ENCODE measurements at regions not wholly inside any gene's neighbourhood (a gene's known extent, or its start where the extent isn't known, plus 50 kb on each side); places are given as distances from the start of the nearest gene placed in this dataset.

- no peak for DNase-seq (ENCODE audit: low read depth in 2 of 2)
These were observed 99.7 kb upstream of the FUT8 start for GRCh38 chr14:65312859-65313258.

GRCh38 chr14:65318636-65319506 is 93.7 kb upstream of the FUT8 start:
- no peak for DNase-seq (ENCODE audit: low read depth in 2 of 2)

GRCh38 chr14:65320661-65321308 is 91.7 kb upstream of the FUT8 start:
- no peak for DNase-seq (ENCODE audit: low read depth in 2 of 2)

GRCh38 chr14:65321370-65321875 is 91.1 kb upstream of the FUT8 start:
- no peak for DNase-seq (ENCODE audit: low read depth in 2 of 2)

- DNase-seq (ENCODE audit: low read depth in 2 of 2): no peak
These were observed 83.0 kb upstream of the FUT8 start for GRCh38 chr14:65329481-65329880.

GRCh38 chr14:65329911-65330310 is 82.6 kb upstream of the FUT8 start:
- no peak for DNase-seq (ENCODE audit: low read depth in 2 of 2)

- DNase-seq (ENCODE audit: low read depth in 2 of 2): no peak
These were observed 82.1 kb upstream of the FUT8 start for GRCh38 chr14:65330416-65330815.

GRCh38 chr14:65331652-65332051 is 80.9 kb upstream of the FUT8 start:
- no peak for DNase-seq (ENCODE audit: low read depth in 2 of 2)

GRCh38 chr14:65332141-65332871 is 80.2 kb upstream of the FUT8 start:
- peak in 1 of 2 experiments; percentile 5 for DNase-seq (ENCODE audit: low read depth in 2 of 2)

GRCh38 chr14:65333943-65334687 is 78.4 kb upstream of the FUT8 start:
- peak; percentile 86 to 89 for DNase-seq (ENCODE audit: low read depth in 2 of 2)

GRCh38 chr14:65334765-65335410 is 77.6 kb upstream of the FUT8 start:
- DNase-seq (ENCODE audit: low read depth in 2 of 2): no peak

- DNase-seq (ENCODE audit: low read depth in 2 of 2): no peak
These were observed 77.1 kb upstream of the FUT8 start for GRCh38 chr14:65335411-65335947.

GRCh38 chr14:65336191-65336591 is 76.3 kb upstream of the FUT8 start:
- DNase-seq (ENCODE audit: low read depth in 2 of 2): peak; percentile 42 to 49

GRCh38 chr14:65339866-65340265 is 72.7 kb upstream of the FUT8 start:
- DNase-seq (ENCODE audit: low read depth in 2 of 2): no peak

GRCh38 chr14:65344011-65344410 is 68.5 kb upstream of the FUT8 start:
- DNase-seq (ENCODE audit: low read depth in 2 of 2): no peak

GRCh38 chr14:65345266-65345665 is 67.3 kb upstream of the FUT8 start:
- no peak for DNase-seq (ENCODE audit: low read depth in 2 of 2)

GRCh38 chr14:65346474-65346873 is 66.1 kb upstream of the FUT8 start:
- DNase-seq (ENCODE audit: low read depth in 2 of 2): no peak

GRCh38 chr14:65346895-65347294 is 65.6 kb upstream of the FUT8 start:
- no peak for DNase-seq (ENCODE audit: low read depth in 2 of 2)

- DNase-seq (ENCODE audit: low read depth in 2 of 2): no peak
These were observed 64.4 kb upstream of the FUT8 start for GRCh38 chr14:65348137-65348536.

- DNase-seq (ENCODE audit: low read depth in 2 of 2): no peak
These were observed 63.4 kb upstream of the FUT8 start for GRCh38 chr14:65349100-65349499.
